ENCODE measurements at regions not wholly inside any gene's neighbourhood (a gene's known extent, or its start where the extent isn't known, plus 50 kb on each side); places are given as distances from the start of the nearest gene placed in this dataset.

- Histone ChIP-seq H3K36me3 (ENCODE audit: insufficient read depth, low read length) (peaks cover 24% of the 10 kb centered on the region), H3K9ac (ENCODE audit: low read depth, low read length) (no peak overlapping the region), H3K27ac (ENCODE audit: low read length) (no peak overlapping the region), H3K9me3 (ENCODE audit: insufficient read depth, low read length, severe bottlenecking) (peaks cover 16% of the 10 kb centered on the region), H3K79me2 (ENCODE audit: insufficient read depth, low read length) (no peaks in the 10 kb centered on the region), H3K4me1 (ENCODE audit: insufficient read depth, low read length) (no peaks in the 10 kb centered on the region), H2AFZ (ENCODE audit: low read depth, low read length) (no peak overlapping the region), H4K20me1 (ENCODE audit: insufficient read depth, low read length) (no peaks in the 10 kb centered on the region; the same call in 1 of the 2 replicates), H3K4me2 (ENCODE audit: insufficient read depth, low read length) (no peak overlapping the region), H3K4me3 (ENCODE audit: low read depth in 1 of 2, low read length in 2 of 2) (no peak overlapping the region), H3K27me3 (ENCODE audit: insufficient read depth, low read length, poor library complexity) (no peaks in the 10 kb centered on the region)
- DNase-seq (no peak), ATAC-seq (ENCODE audit: insufficient read depth, low read depth) (no peak)
- TF ChIP-seq EZH2 (IDR thresholded peaks at IDR 0.05; ENCODE audit: borderline replicate concordance, low read depth, low read length, severe bottlenecking) (no peak), CTCF (IDR thresholded peaks at IDR 0.05; ENCODE audit: borderline replicate concordance, extremely low read depth, low read length, poor library complexity, severe bottlenecking) (no peak)
Measured at GRCh38 chr13:109401891-109402290, 384.5 kb downstream of the IRS2 start.

- TF ChIP-seq EZH2 (IDR thresholded peaks at IDR 0.05; ENCODE audit: borderline replicate concordance, low read depth, low read length, severe bottlenecking) (no peak), CTCF (IDR thresholded peaks at IDR 0.05; ENCODE audit: borderline replicate concordance, extremely low read depth, low read length, poor library complexity, severe bottlenecking) (no peak)
- Histone ChIP-seq H3K4me2 (ENCODE audit: insufficient read depth, low read length) (no peak overlapping the region), H3K36me3 (ENCODE audit: insufficient read depth, low read length) (peaks cover 21% of the 10 kb centered on the region), H3K9ac (ENCODE audit: low read depth, low read length) (no peak overlapping the region), H3K79me2 (ENCODE audit: insufficient read depth, low read length) (no peaks in the 10 kb centered on the region), H4K20me1 (ENCODE audit: insufficient read depth, low read length) (no peaks in the 10 kb centered on the region; the same call in 1 of the 2 replicates), H2AFZ (ENCODE audit: low read depth, low read length) (no peak overlapping the region), H3K27ac (ENCODE audit: low read length) (no peak overlapping the region), H3K27me3 (ENCODE audit: insufficient read depth, low read length, poor library complexity) (no peaks in the 10 kb centered on the region), H3K4me1 (ENCODE audit: insufficient read depth, low read length) (no peaks in the 10 kb centered on the region), H3K4me3 (ENCODE audit: low read depth in 1 of 2, low read length in 2 of 2) (no peak overlapping the region), H3K9me3 (ENCODE audit: insufficient read depth, low read length, severe bottlenecking) (peaks cover 10% of the 10 kb centered on the region)
- DNase-seq (no peak), ATAC-seq (ENCODE audit: insufficient read depth, low read depth) (no peak)
Measured at GRCh38 chr13:109401307-109401706, 385.1 kb downstream of the IRS2 start.

GRCh38 chr13:109400624-109401257, 385.6 kb downstream of the IRS2 start:
- H3K4me3 ChIP-seq (ENCODE audit: low read depth in 1 of 2, low read length in 2 of 2): no peak overlapping the region
- no peak for TF ChIP-seq EZH2 (IDR thresholded peaks at IDR 0.05; ENCODE audit: borderline replicate concordance, low read depth, low read length, severe bottlenecking)
- TF ChIP-seq CTCF (IDR thresholded peaks at IDR 0.05; ENCODE audit: borderline replicate concordance, extremely low read depth, low read length, poor library complexity, severe bottlenecking): no peak
- no peaks in the 10 kb centered on the region for H3K27me3 ChIP-seq (ENCODE audit: insufficient read depth, low read length, poor library complexity)
- peaks cover 10% of the 10 kb centered on the region for H3K9me3 ChIP-seq (ENCODE audit: insufficient read depth, low read length, severe bottlenecking)
- H3K9ac ChIP-seq (ENCODE audit: low read depth, low read length): no peak overlapping the region
- DNase-seq (no peak), ATAC-seq (ENCODE audit: insufficient read depth, low read depth) (no peak)
- no peaks in the 10 kb centered on the region; the same call in 1 of the 2 replicates for H4K20me1 ChIP-seq (ENCODE audit: insufficient read depth, low read length)
- no peak overlapping the region for H2AFZ ChIP-seq (ENCODE audit: low read depth, low read length)
- H3K4me2 ChIP-seq (ENCODE audit: insufficient read depth, low read length): no peak overlapping the region
- H3K27ac ChIP-seq (ENCODE audit: low read length): no peak overlapping the region
- H3K36me3 ChIP-seq (ENCODE audit: insufficient read depth, low read length): peaks cover 21% of the 10 kb centered on the region
- H3K4me1 ChIP-seq (ENCODE audit: insufficient read depth, low read length): no peaks in the 10 kb centered on the region
- H3K79me2 ChIP-seq (ENCODE audit: insufficient read depth, low read length): no peaks in the 10 kb centered on the region

Measured in DND-41 (cell line).